DND-41 (cell line): ENCODE measurements at regions not wholly inside any gene's neighbourhood (a gene's known extent, or its start where the extent isn't known, plus 50 kb on each side); places are given as distances from the start of the nearest gene placed in this dataset.

Experiments
- EZH2 ChIP-seq: IDR thresholded peaks from 3 replicates; pipeline ENCODE4 v1.6.1; 2012; ENCODE audit warnings: borderline replicate concordance, low read depth, mild to moderate bottlenecking, moderate library complexity, low read length, inconsistent platforms; ENCODE audit not compliant: severe bottlenecking
- TF ChIP-seq, protein P1 (sequence below): IDR thresholded peaks from 2 replicates; pipeline ENCODE4 v1.5.1; 2012; ENCODE audit warnings: borderline replicate concordance, low read length, moderate library complexity, mild to moderate bottlenecking; ENCODE audit not compliant: poor library complexity, severe bottlenecking; ENCODE audit errors: extremely low read depth

DNA sequence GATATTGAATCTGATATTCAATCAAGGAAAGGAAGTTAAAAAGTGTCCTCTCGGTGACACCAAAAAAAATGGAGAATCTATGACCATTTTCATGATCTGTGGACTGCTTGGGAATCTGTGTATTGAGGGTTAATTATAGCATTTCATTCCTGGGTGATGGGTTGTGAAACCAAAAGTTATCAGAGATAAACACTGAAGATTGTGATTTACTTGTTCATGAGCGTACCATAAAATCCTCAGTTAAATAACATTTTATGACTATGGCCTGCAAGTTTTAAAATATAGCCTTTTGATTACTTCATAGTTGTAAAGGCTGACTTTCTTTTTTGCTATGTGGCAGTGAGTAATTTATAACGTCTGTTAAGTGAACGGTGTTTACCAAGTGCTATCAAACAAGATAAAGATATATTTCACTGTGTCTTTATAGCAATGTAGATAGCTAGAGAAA lies 267.9 kb upstream of the SEMA6A start:
- TF ChIP-seq EZH2: no peak
- TF ChIP-seq, protein P1, sequence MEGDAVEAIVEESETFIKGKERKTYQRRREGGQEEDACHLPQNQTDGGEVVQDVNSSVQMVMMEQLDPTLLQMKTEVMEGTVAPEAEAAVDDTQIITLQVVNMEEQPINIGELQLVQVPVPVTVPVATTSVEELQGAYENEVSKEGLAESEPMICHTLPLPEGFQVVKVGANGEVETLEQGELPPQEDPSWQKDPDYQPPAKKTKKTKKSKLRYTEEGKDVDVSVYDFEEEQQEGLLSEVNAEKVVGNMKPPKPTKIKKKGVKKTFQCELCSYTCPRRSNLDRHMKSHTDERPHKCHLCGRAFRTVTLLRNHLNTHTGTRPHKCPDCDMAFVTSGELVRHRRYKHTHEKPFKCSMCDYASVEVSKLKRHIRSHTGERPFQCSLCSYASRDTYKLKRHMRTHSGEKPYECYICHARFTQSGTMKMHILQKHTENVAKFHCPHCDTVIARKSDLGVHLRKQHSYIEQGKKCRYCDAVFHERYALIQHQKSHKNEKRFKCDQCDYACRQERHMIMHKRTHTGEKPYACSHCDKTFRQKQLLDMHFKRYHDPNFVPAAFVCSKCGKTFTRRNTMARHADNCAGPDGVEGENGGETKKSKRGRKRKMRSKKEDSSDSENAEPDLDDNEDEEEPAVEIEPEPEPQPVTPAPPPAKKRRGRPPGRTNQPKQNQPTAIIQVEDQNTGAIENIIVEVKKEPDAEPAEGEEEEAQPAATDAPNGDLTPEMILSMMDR: no peak
